Subcutaneous abdominal adipose tissue (tissue), 5 donors: ENCODE measurements at regions not wholly inside any gene's neighbourhood (a gene's known extent, or its start where the extent isn't known, plus 50 kb on each side); places are given as distances from the start of the nearest gene placed in this dataset.

Experiments used
- H3K27ac ChIP-seq: one replicate; pipeline ENCODE4 v1.7.0; 2013; ENCODE audit warnings: low read depth, mild to moderate bottlenecking, inconsistent platforms, low read length, moderate library complexity
- H3K27me3 ChIP-seq, 5 donors: one replicate each; pipeline ENCODE4 v1.7.0; 2013; ENCODE audit warnings: low read length in 5 of 5, inconsistent platforms in 1 of 5; ENCODE audit not compliant: control insufficient read depth in 5 of 5, insufficient read depth in 4 of 5
- H3K36me3 ChIP-seq, 5 donors: one replicate each; pipeline ENCODE4 v1.7.0; 2013; ENCODE audit warnings: low read length in 5 of 5; ENCODE audit not compliant: control insufficient read depth in 5 of 5, insufficient read depth in 5 of 5
- H3K4me1 ChIP-seq, 5 donors: one replicate each; pipeline ENCODE4 v1.7.0; 2013; ENCODE audit warnings: low read length in 5 of 5, mild to moderate bottlenecking in 3 of 5, moderate library complexity in 1 of 5; ENCODE audit not compliant: control insufficient read depth in 5 of 5, insufficient read depth in 5 of 5
- H3K4me3 ChIP-seq, 5 donors: one replicate each; pipeline ENCODE4 v1.7.0; 2013; ENCODE audit warnings: low read length in 5 of 5, low read depth in 1 of 5
- H3K9ac ChIP-seq, 5 donors: one replicate each; pipeline ENCODE4 v1.7.0; 2013; ENCODE audit warnings: low read length in 5 of 5, mild to moderate bottlenecking in 4 of 5, moderate library complexity in 3 of 5
- H3K9me3 ChIP-seq, 5 donors: one replicate each; pipeline ENCODE4 v1.7.0; 2013; ENCODE audit warnings: low read length in 5 of 5; ENCODE audit not compliant: control insufficient read depth in 5 of 5
- donor health status: healthy.
- donor health status: healthy.
- donor health status: healthy.
- donor health status: healthy.
- donor health status: healthy.

- H3K27ac ChIP-seq: no peak overlapping the region
- no peak overlapping the region for H3K9ac ChIP-seq
- H3K36me3 ChIP-seq: no peaks in the 10 kb centered on the region
- no peaks in the 10 kb centered on the region for H3K27me3 ChIP-seq
- H3K9me3 ChIP-seq: no peaks in the 10 kb centered on the region
- no peak overlapping the region for H3K4me3 ChIP-seq
- no peaks in the 10 kb centered on the region for H3K4me1 ChIP-seq
These were observed 170.0 kb upstream of the TMPO start for GRCh38 chr12:98345308-98345876.

DNA sequence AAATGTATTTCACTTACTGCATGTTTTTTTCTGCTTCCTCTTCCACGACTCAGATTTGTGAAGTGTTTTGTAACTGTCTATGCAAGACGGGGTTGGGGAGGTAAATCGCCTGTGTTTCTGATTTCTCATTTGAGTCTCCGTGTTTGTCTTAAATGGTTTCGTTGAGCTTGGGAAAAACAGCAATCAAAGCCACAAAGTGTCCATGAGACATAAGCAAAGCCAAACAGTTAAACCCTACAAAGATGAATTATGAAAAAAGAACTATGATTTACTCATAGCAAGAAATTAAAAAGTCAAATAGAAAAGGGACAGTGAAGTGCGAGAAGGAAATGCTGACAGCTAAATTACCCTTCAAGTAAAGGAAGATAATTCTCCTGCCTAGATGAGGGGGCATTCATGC, 164.3 kb upstream of the TMPO start:
- Histone ChIP-seq H3K36me3 (no peaks in the 10 kb centered on the region), H3K4me3 (no peak overlapping the region), H3K9ac (no peak overlapping the region), H3K27me3 (no peaks in the 10 kb centered on the region), H3K9me3 (no peaks in the 10 kb centered on the region), H3K27ac (no peak overlapping the region), H3K4me1 (no peaks in the 10 kb centered on the region)

DNA sequence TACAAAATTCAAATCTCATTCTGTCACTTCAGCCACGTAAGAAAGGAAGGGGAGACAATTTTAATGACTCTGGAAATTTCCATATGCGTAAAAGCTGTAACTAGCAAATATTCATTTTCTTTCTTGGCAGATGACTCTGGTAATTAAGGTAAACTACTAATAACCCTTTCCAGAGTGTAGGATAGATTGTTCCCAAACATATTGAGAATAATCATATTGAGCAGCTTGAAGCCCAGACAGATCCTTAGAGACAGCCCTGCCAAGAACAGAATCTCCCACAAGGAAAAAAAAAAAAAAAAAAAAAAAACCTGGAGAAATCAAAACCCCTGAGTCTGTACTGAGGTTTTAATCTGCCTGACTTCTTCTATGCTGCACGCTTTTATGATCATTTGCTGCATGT, 163.6 kb upstream of the TMPO start:
- Histone ChIP-seq H3K9me3 (no peaks in the 10 kb centered on the region), H3K36me3 (no peaks in the 10 kb centered on the region), H3K9ac (no peak overlapping the region), H3K27ac (no peak overlapping the region), H3K4me3 (no peak overlapping the region), H3K27me3 (no peaks in the 10 kb centered on the region), H3K4me1 (no peaks in the 10 kb centered on the region)

GRCh38 chr12:98352218-98352811, 163.1 kb upstream of the TMPO start:
- Histone ChIP-seq H3K36me3 (no peaks in the 10 kb centered on the region), H3K9ac (no peak overlapping the region), H3K4me3 (no peak overlapping the region), H3K27me3 (no peaks in the 10 kb centered on the region), H3K9me3 (no peaks in the 10 kb centered on the region), H3K4me1 (no peaks in the 10 kb centered on the region), H3K27ac (no peak overlapping the region)

DNA sequence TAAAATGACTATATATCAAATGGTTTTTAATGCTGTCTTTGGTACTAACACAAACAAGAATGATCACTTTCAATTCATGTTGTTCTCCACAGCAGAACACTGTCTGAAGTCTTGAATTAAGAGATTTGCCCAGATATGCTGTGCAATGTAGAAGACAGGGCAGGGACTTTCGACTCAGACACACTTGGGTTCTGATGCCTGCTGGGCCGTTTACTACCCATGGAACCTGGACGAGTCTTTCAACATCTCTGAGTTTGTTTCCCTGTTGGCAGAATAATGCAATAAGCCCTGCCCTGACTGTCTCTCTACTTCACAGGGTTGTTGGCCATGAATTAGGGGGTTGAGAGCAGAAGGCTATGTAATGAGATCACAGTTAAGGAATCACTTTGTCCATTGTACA, 162.6 kb upstream of the TMPO start:
- Histone ChIP-seq H3K4me1 (no peaks in the 10 kb centered on the region), H3K4me3 (no peak overlapping the region), H3K27ac (no peak overlapping the region), H3K36me3 (no peaks in the 10 kb centered on the region), H3K27me3 (no peaks in the 10 kb centered on the region), H3K9ac (no peak overlapping the region), H3K9me3 (no peaks in the 10 kb centered on the region)

- H3K4me3 ChIP-seq: no peak overlapping the region
- no peaks in the 10 kb centered on the region for H3K27me3 ChIP-seq
- H3K9ac ChIP-seq: no peak overlapping the region
- no peaks in the 10 kb centered on the region for H3K9me3 ChIP-seq
- no peaks in the 10 kb centered on the region for H3K4me1 ChIP-seq
- no peaks in the 10 kb centered on the region for H3K36me3 ChIP-seq
- H3K27ac ChIP-seq: no peak overlapping the region
These were observed 160.8 kb upstream of the TMPO start for GRCh38 chr12:98354520-98355035.

DNA sequence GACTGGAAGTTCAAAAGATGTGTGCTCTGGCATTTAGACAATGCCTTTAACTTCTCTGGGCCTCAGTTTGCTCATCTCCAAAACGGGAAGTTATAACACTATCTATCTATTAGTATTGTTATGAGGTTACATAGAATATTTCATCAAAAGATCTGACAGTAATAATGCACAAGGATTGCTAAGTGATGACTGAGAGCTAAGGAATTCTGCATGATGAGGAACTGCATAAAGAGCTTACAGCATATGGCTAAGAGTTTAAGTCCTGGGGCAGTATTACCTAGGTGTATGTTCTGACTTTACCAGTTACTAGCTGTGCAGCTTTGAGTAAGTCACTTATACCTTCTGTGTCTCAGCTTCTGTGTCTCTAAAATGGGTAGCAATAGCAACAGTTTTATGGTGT, 160.1 kb upstream of the TMPO start:
- H3K27ac ChIP-seq: no peak overlapping the region
- no peak overlapping the region for H3K9ac ChIP-seq
- no peaks in the 10 kb centered on the region for H3K4me1 ChIP-seq
- H3K27me3 ChIP-seq: no peaks in the 10 kb centered on the region
- H3K4me3 ChIP-seq: no peak overlapping the region
- H3K9me3 ChIP-seq: no peaks in the 10 kb centered on the region
- H3K36me3 ChIP-seq: no peaks in the 10 kb centered on the region

GRCh38 chr12:98355933-98356332, 159.5 kb upstream of the TMPO start:
- H3K27ac ChIP-seq: no peak overlapping the region
- H3K9me3 ChIP-seq: no peaks in the 10 kb centered on the region
- no peaks in the 10 kb centered on the region for H3K4me1 ChIP-seq
- H3K36me3 ChIP-seq: no peaks in the 10 kb centered on the region
- no peak overlapping the region for H3K9ac ChIP-seq
- H3K27me3 ChIP-seq: peaks cover 0 to 3% (median 1%) of the 10 kb centered on the region in 5 donors
- H3K4me3 ChIP-seq: no peak overlapping the region

DNA sequence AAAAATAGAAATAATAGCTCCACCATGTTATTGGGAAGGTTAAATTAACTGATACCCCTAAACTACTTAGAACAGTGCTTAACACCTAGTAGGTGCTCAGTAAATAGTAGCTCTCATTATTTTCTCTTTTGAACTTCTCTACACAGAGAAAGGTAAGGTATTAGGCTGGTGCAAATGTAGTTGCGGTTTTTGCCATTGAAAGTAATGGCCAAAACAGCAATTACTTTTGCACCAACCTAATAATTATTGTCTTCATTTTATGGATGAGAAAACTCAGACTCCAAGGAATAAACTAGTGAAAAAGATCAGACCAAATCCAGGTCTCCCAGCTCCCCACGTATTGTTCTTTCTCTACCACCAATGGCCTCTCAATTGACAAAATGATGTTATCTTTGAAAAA, 157.2 kb upstream of the TMPO start:
- Histone ChIP-seq H3K9me3 (no peaks in the 10 kb centered on the region), H3K27ac (no peak overlapping the region), H3K36me3 (no peaks in the 10 kb centered on the region), H3K4me3 (no peak overlapping the region), H3K27me3 (peaks cover 0 to 9% (median 7%) of the 10 kb centered on the region in 5 donors), H3K4me1 (no peaks in the 10 kb centered on the region), H3K9ac (no peak overlapping the region)

GRCh38 chr12:98359856-98360255, 155.5 kb upstream of the TMPO start:
- Histone ChIP-seq H3K9me3 (no peaks in the 10 kb centered on the region), H3K36me3 (no peaks in the 10 kb centered on the region), H3K4me1 (no peaks in the 10 kb centered on the region), H3K27me3 (peaks cover 0 to 9% (median 7%) of the 10 kb centered on the region in 5 donors), H3K27ac (no peak overlapping the region), H3K4me3 (no peak overlapping the region), H3K9ac (no peak overlapping the region)
